Adrenal gland (tissue), 9 donors: ENCODE measurements at regions not wholly inside any gene's neighbourhood (a gene's known extent, or its start where the extent isn't known, plus 50 kb on each side); places are given as distances from the start of the nearest gene placed in this dataset.
"Not testable (repeated sequence)": the region's sequence is repeated elsewhere in the genome, so short reads cannot be mapped to it uniquely, and the experiment has no call there.

ENCODE experiments used
- DNase-seq, 7 donors: peaks; one replicate each; pipeline ENCODE4 v3.0.0-alpha.2; 2019 to 2020
- H3K27ac ChIP-seq, 5 donors: fragments of 200-600 bp; sonication (generic) in 4 of 5; 1 replicate in 3 of 5; 2 replicates in 2 of 5; pipeline versions ENCODE4 v1.5.1 to v1.8.0; 2016 to 2020; ENCODE audit warnings: mild to moderate bottlenecking in 1 of 5
- H3K27me3 ChIP-seq: fragments of 200-600 bp; 2 replicates; pipeline ENCODE4 v1.8.0; 2021
- H3K36me3 ChIP-seq, 2 donors: fragments of 200-600 bp; replicated peaks in 1 of 2; 1 replicate in 1 of 2; 2 replicates in 1 of 2; pipeline versions ENCODE4 v1.5.1 to v1.8.0; 2018 to 2022
- H3K4me1 ChIP-seq, 2 donors: fragments of 200-600 bp; replicated peaks in 1 of 2; 1 replicate in 1 of 2; 2 replicates in 1 of 2; pipeline versions ENCODE4 v1.5.1 to v1.8.0; 2018 to 2021
- H3K4me3 ChIP-seq, 4 donors: fragments of 200-600 bp; sonication (generic) in 3 of 4; one replicate each; pipeline ENCODE4 v1.5.1; 2016 to 2018
- H3K9me3 ChIP-seq, 3 donors: fragments of 200-600 bp; sonication (generic) in 1 of 3; replicated peaks in 1 of 3; 1 replicate in 2 of 3; 2 replicates in 1 of 3; pipeline versions ENCODE4 v1.5.1 to v1.8.0; 2016 to 2021
- POLR2A ChIP-seq, 2 donors: fragments of 450-650 bp; IDR thresholded peaks; one replicate each; pipeline ENCODE4 v1.6.1; 2017; ENCODE audit warnings: antibody characterized with exemption in 2 of 2, mild to moderate bottlenecking in 2 of 2, moderate library complexity in 1 of 2
- WGBS, 4 donors: extraction: QIAGEN DNeasy Blood & Tissue Kit in 2 of 4; methylation state at CpG; one replicate each; pipeline versions ENCODE4 v1.1.5 to v1.1.7; 2013 to 2017; 5-methylcytosine and 5-hydroxymethylcytosine counted together
- intact Hi-C, 2 donors: fragments of 100-400 bp; cut with DNase I; formaldehyde crosslinking; loops; one replicate each; pipeline versions ENCODE4 v1.14.1 to v1.15.0; 2022 to 2023
- TF ChIP-seq, protein P1 (sequence below), 6 experiments: fragments of 450-650 bp in 4 of 6; fragments of 200-600 bp in 2 of 6; sonication (generic) in 1 of 6; IDR thresholded peaks; 1 replicate in 5 of 6; 2 replicates in 1 of 6; pipeline versions ENCODE4 v1.5.1 to v1.8.0; 2016 to 2021; ENCODE audit warnings: antibody characterized with exemption in 6 of 6, mild to moderate bottlenecking in 2 of 6, moderate library complexity in 1 of 6
- donor health status: healthy with polysubstance abuse.
- donor health status: Bipolar disorder and iron deficiency.
- donor health status: DM: yes; HTN: yes; CAD: no.
- donor health status: DM: no; HTN: no; CAD: no.
- donor health status: DM: no; HTN: no; CAD: no.

- no peaks in the 10 kb centered on the region for H3K36me3 ChIP-seq
- H3K4me1 ChIP-seq = peaks cover 0 to 3% of the 10 kb centered on the region in 2 donors
- 88 to 93% (median 93%) methylated on average over 5 to 7 of the region's 7 CpGs for WGBS, 4 donors
- TF ChIP-seq POLR2A (IDR thresholded peaks at IDR 0.05) = no peak
- TF ChIP-seq, protein P1, sequence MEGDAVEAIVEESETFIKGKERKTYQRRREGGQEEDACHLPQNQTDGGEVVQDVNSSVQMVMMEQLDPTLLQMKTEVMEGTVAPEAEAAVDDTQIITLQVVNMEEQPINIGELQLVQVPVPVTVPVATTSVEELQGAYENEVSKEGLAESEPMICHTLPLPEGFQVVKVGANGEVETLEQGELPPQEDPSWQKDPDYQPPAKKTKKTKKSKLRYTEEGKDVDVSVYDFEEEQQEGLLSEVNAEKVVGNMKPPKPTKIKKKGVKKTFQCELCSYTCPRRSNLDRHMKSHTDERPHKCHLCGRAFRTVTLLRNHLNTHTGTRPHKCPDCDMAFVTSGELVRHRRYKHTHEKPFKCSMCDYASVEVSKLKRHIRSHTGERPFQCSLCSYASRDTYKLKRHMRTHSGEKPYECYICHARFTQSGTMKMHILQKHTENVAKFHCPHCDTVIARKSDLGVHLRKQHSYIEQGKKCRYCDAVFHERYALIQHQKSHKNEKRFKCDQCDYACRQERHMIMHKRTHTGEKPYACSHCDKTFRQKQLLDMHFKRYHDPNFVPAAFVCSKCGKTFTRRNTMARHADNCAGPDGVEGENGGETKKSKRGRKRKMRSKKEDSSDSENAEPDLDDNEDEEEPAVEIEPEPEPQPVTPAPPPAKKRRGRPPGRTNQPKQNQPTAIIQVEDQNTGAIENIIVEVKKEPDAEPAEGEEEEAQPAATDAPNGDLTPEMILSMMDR (IDR thresholded peaks at IDR 0.05) = no peak
- H3K27me3 ChIP-seq = no peaks in the 10 kb centered on the region
- no peak overlapping the region for H3K27ac ChIP-seq
- H3K9me3 ChIP-seq = no peaks in the 10 kb centered on the region
- intact Hi-C loops = no loop called here
- DNase-seq = no peak
- no peak overlapping the region for H3K4me3 ChIP-seq
Observed at GRCh38 chr3:13140596-13140995, 67.4 kb upstream of the IQSEC1 start.

- Histone ChIP-seq H3K4me3 (no peak overlapping the region), H3K4me1 (peaks cover 0 to 5% of the 10 kb centered on the region in 2 donors), H3K27me3 (no peaks in the 10 kb centered on the region), H3K9me3 (no peaks in the 10 kb centered on the region), H3K36me3 (no peaks in the 10 kb centered on the region), H3K27ac (no peak overlapping the region)
- intact Hi-C loops = no loop called here
- TF ChIP-seq POLR2A (IDR thresholded peaks at IDR 0.05) = no peak
- TF ChIP-seq, protein P1 (IDR thresholded peaks at IDR 0.05) = no peak
- no peak for DNase-seq
- WGBS, 4 donors = 76 to 82% (median 79%) methylated on average over 2 to 4 of the region's 4 CpGs
Observed at GRCh38 chr3:13139471-13140065, 66.3 kb upstream of the IQSEC1 start.

DNA sequence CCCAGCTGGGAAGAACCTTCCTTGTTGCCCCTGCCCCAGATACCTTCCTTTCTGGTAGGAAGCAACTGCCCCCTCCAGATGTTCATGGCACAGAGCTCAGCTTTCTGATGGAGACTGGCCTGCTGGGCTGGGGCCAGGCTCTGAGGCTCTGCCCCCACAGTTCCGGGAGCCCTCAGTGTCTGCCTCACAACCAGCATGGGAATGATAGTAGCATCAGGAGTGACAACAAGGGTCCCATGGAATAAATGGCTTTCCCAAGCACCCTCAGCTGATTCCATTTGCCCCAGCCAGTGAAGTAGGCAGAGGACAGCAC, 65.6 kb upstream of the IQSEC1 start:
- Histone ChIP-seq H3K36me3 (no peaks in the 10 kb centered on the region), H3K27me3 (no peaks in the 10 kb centered on the region), H3K4me1 (peaks cover 1 to 5% of the 10 kb centered on the region in 2 donors), H3K9me3 (no peaks in the 10 kb centered on the region), H3K4me3 (no peak overlapping the region), H3K27ac (no peak overlapping the region)
- no peak for DNase-seq
- WGBS, 4 donors = 43 to 83% (median 81%) methylated on average over 1 of the region's 1 CpG; no CpG with 5 or more reads in 1 of the 4 donors
- TF ChIP-seq POLR2A (IDR thresholded peaks at IDR 0.05) = no peak
- TF ChIP-seq, protein P1 (IDR thresholded peaks at IDR 0.05) = no peak
- intact Hi-C loops = no loop called here

DNA sequence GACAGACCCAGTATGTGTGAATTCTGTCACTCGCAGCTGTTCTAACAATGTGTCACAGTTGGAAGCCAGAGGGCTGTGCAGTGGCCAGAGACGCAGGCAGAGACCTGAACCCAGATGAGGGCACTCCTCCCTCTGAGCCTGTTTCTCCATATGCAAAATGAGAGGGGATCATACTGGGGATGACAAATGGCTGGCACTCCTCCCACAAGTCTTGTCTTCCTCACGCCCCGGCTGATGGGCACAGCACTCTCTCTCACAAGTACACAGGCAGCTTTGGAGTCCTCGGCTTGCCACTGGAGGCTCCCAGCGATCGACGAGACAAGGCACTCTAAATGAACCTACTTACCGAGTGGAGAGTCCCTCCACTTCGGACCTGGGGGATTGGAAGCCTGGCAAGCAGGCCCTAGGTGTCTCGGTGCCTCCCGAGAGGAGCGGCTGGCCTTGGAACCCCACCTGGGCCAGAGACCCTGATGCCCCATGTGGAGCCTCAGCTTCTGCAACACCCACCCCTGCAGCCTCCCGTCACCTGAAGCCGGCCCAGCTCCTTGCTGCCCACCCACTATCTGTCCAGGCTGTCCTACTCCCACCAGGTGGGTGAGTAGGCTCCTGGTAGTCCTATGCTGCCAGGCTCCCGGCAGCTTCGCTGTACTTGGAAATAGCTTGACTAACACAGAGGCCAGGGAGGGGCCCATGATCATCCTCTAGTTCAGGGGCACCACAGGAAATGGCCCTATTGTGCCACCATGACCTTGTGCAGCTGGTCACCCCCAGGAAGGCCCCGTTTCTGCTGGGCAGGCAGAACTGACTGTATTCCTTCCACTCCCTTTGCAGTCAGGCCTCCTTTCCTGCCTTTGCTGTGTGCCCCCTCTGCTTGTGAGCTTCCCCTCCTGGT, 65.0 kb upstream of the IQSEC1 start:
- no peaks in the 10 kb centered on the region for H3K27me3 ChIP-seq
- DNase-seq = no peak
- H3K9me3 ChIP-seq = no peaks in the 10 kb centered on the region
- H3K27ac ChIP-seq = no peak overlapping the region
- H3K4me3 ChIP-seq = no peak overlapping the region
- intact Hi-C loops = no loop called here
- 69 to 83% (median 79%) methylated on average over 7 to 18 of the region's 18 CpGs for WGBS, 4 donors
- H3K36me3 ChIP-seq = no peaks in the 10 kb centered on the region
- peaks cover 3 to 5% of the 10 kb centered on the region in 2 donors for H3K4me1 ChIP-seq
- TF ChIP-seq, protein P1 (IDR thresholded peaks at IDR 0.05) = no peak
- TF ChIP-seq POLR2A (IDR thresholded peaks at IDR 0.05) = no peak

DNA sequence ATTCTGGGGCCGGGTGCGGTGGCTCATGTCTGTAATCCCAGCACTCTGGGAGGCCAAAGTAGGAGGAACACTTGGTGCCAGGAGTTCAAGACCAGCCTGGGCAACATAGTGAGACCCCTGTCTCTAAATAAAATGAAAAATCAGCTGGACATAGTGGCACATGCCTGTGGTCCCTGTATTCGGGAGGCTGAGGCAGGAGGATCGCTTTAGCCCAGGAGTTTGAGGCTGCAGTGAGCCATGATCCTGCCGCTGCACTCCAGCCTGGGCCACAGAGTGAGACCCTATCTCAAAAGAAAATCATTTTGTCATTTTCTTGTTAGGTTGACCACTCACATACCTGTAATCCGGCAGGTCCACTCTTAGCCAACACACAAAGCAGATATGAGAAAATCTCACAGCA, 63.6 kb upstream of the IQSEC1 start:
- intact Hi-C loops, H3K27ac ChIP-seq, H3K27me3 ChIP-seq, H3K4me3 ChIP-seq, H3K36me3 ChIP-seq, H3K4me1 ChIP-seq, H3K9me3 ChIP-seq, DNase-seq: not testable (repeated sequence)
- 87 to 96% (median 91%) methylated on average over 5 to 6 of the region's 6 CpGs for WGBS, 4 donors
